ENCODE measurements at regions not wholly inside any gene's neighbourhood (a gene's known extent, or its start where the extent isn't known, plus 50 kb on each side); places are given as distances from the start of the nearest gene placed in this dataset.

DNA sequence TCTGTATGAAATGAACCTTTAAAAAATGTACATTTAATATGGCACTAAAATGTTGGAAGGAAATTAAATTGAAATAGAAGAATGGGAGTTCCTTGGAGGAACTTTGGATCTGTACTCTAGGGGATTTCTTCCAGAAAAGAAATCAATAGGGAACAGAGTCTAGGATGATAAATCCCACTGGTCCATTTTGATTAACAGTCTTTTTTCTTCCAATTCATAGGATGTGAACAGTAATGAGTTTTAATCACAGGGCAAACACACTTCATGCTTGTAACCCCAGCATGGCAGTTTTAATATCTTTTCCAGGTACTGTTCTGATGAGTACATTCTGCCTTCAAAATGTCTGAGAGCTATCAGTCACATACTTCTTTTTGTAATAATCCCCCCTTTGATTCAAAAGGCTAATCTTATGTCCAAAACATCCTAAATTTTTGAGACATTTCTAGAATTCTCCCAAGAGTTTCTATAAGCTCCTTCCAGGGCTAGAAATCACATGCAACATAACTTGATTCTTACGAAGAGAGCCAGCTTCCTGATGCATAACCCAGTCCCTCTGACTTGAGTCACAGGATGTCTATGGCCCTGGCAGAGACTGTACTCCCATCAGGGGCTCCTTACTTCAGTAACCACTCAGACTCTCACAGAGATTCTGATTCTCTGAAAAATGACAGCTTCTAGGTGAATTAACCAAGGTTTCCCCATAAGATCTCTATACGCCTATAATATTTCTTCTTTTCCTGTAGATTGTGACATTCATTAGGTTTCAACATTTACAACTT lies 112.9 kb downstream of the SLC36A4 start:
- TF ChIP-seq CTCF (IDR thresholded peaks at IDR 0.05 in 2 of 3, conservative IDR thresholded peaks at IDR 0.05 in 1 of 3; ENCODE audit: insufficient read depth in 2 of 3, low read depth in 1 of 3, low read length in 3 of 3) = no peak
- TF ChIP-seq ARNT (IDR thresholded peaks at IDR 0.05) = no peak
